ENCODE measurements at regions not wholly inside any gene's neighbourhood (a gene's known extent, or its start where the extent isn't known, plus 50 kb on each side); places are given as distances from the start of the nearest gene placed in this dataset.
"Not testable (repeated sequence)": the region's sequence is repeated elsewhere in the genome, so short reads cannot be mapped to it uniquely, and the experiment has no call there.

- Mint-ChIP-seq H3K36me3 (ENCODE audit: low read depth) (no peaks in the 10 kb centered on the region), H3K27me3 (no peaks in the 10 kb centered on the region), H3K9me3 (ENCODE audit: low read depth) (peaks cover 8% of the 10 kb centered on the region), H3K27ac (no peak overlapping the region), H3K4me3 (no peak overlapping the region), H3K4me1 (no peaks in the 10 kb centered on the region)
- intact Hi-C loops (cut with DNase I, micrococcal nuclease), result no loop called here
- POLR2A ChIA-PET, result no interaction called here
- ATAC-seq, result no peak
- DNase-seq, result no peak
- CTCF ChIA-PET, result no interaction called here
Measured at GRCh38 chr21:9758141-9758540, 763.2 kb upstream of the TPTE start.

- Mint-ChIP-seq H3K27ac (no peak overlapping the region), H3K4me1 (no peaks in the 10 kb centered on the region), H3K27me3 (no peaks in the 10 kb centered on the region), H3K4me3 (no peak overlapping the region), H3K36me3 (ENCODE audit: low read depth) (no peaks in the 10 kb centered on the region), H3K9me3 (ENCODE audit: low read depth) (peaks cover 8% of the 10 kb centered on the region)
- intact Hi-C loops (cut with DNase I, micrococcal nuclease), result no loop called here
- ATAC-seq, result no peak
- DNase-seq, result no peak
- POLR2A ChIA-PET, result no interaction called here
- CTCF ChIA-PET, result no interaction called here
Measured at GRCh38 chr21:9758888-9759287, 762.5 kb upstream of the TPTE start.

GRCh38 chr21:9759972-9760371 lies 761.4 kb upstream of the TPTE start:
- Mint-ChIP-seq H3K36me3 (ENCODE audit: low read depth) (no peaks in the 10 kb centered on the region), H3K9me3 (ENCODE audit: low read depth) (peaks cover 5% of the 10 kb centered on the region), H3K27me3 (no peaks in the 10 kb centered on the region), H3K4me3 (no peak overlapping the region), H3K4me1 (no peaks in the 10 kb centered on the region), H3K27ac (no peak overlapping the region)
- no peak for ATAC-seq
- intact Hi-C loops (cut with DNase I, micrococcal nuclease), result no loop called here
- no peak for DNase-seq
- CTCF ChIA-PET, result no interaction called here
- POLR2A ChIA-PET, result no interaction called here

GRCh38 chr21:9760398-9761074 lies 760.8 kb upstream of the TPTE start:
- DNase-seq (no peak), ATAC-seq (no peak)
- H3K4me1 Mint-ChIP-seq, result no peaks in the 10 kb centered on the region
- CTCF ChIA-PET, result no interaction called here
- intact Hi-C loops (cut with DNase I, micrococcal nuclease), result no loop called here
- no peaks in the 10 kb centered on the region for H3K27me3 Mint-ChIP-seq
- H3K27ac Mint-ChIP-seq, result no peak overlapping the region
- H3K9me3 Mint-ChIP-seq (ENCODE audit: low read depth), result peaks cover 5% of the 10 kb centered on the region
- POLR2A ChIA-PET, result no interaction called here
- no peak overlapping the region for H3K4me3 Mint-ChIP-seq
- H3K36me3 Mint-ChIP-seq (ENCODE audit: low read depth), result no peaks in the 10 kb centered on the region

- H3K27me3 Mint-ChIP-seq, result no peaks in the 10 kb centered on the region
- intact Hi-C loops (cut with DNase I, micrococcal nuclease), result no loop called here
- no peak overlapping the region for H3K4me3 Mint-ChIP-seq
- no peaks in the 10 kb centered on the region for H3K9me3 Mint-ChIP-seq (ENCODE audit: low read depth)
- H3K4me1 Mint-ChIP-seq, result no peaks in the 10 kb centered on the region
- DNase-seq (no peak), ATAC-seq (no peak)
- CTCF ChIA-PET, result no interaction called here
- H3K36me3 Mint-ChIP-seq (ENCODE audit: low read depth), result no peaks in the 10 kb centered on the region
- H3K27ac Mint-ChIP-seq, result no peak overlapping the region
- POLR2A ChIA-PET, result no interaction called here
Measured at GRCh38 chr21:9763306-9763705, 758.1 kb upstream of the TPTE start.

GRCh38 chr21:9763807-9764206 lies 757.6 kb upstream of the TPTE start:
- POLR2A ChIA-PET, result no interaction called here

GRCh38 chr21:9764294-9764693 lies 757.1 kb upstream of the TPTE start:
- H3K27me3 Mint-ChIP-seq; H3K4me1 Mint-ChIP-seq; ATAC-seq; POLR2A ChIA-PET; H3K9me3 Mint-ChIP-seq (ENCODE audit: low read depth); H3K36me3 Mint-ChIP-seq (ENCODE audit: low read depth); intact Hi-C loops (cut with DNase I, micrococcal nuclease); CTCF ChIA-PET; H3K4me3 Mint-ChIP-seq; DNase-seq; H3K27ac Mint-ChIP-seq: not testable (repeated sequence)

More at GRCh38 chr21:9763807-9764206, 757.6 kb upstream of the TPTE start:
- CTCF ChIA-PET, result no interaction called here
- DNase-seq (no peak), ATAC-seq (no peak)
- H3K4me1 Mint-ChIP-seq, result no peaks in the 10 kb centered on the region
- intact Hi-C loops (cut with DNase I, micrococcal nuclease), result no loop called here
- no peaks in the 10 kb centered on the region for H3K27me3 Mint-ChIP-seq
- no peaks in the 10 kb centered on the region for H3K9me3 Mint-ChIP-seq (ENCODE audit: low read depth)
- no peak overlapping the region for H3K4me3 Mint-ChIP-seq
- no peak overlapping the region for H3K27ac Mint-ChIP-seq
- H3K36me3 Mint-ChIP-seq (ENCODE audit: low read depth), result no peaks in the 10 kb centered on the region

GRCh38 chr21:9765538-9765937 lies 755.8 kb upstream of the TPTE start:
- H3K36me3 Mint-ChIP-seq (ENCODE audit: low read depth); DNase-seq; intact Hi-C loops (cut with DNase I, micrococcal nuclease); ATAC-seq; H3K4me1 Mint-ChIP-seq; H3K27ac Mint-ChIP-seq; H3K4me3 Mint-ChIP-seq; POLR2A ChIA-PET; H3K9me3 Mint-ChIP-seq (ENCODE audit: low read depth); CTCF ChIA-PET; H3K27me3 Mint-ChIP-seq: not testable (repeated sequence)

GRCh38 chr21:9766890-9767591 lies 754.3 kb upstream of the TPTE start:
- DNase-seq; H3K4me1 Mint-ChIP-seq; H3K27me3 Mint-ChIP-seq; H3K36me3 Mint-ChIP-seq (ENCODE audit: low read depth); ATAC-seq; H3K27ac Mint-ChIP-seq; H3K9me3 Mint-ChIP-seq (ENCODE audit: low read depth); intact Hi-C loops (cut with DNase I, micrococcal nuclease); CTCF ChIA-PET; POLR2A ChIA-PET; H3K4me3 Mint-ChIP-seq: not testable (repeated sequence)

- CTCF ChIA-PET, result no interaction called here
- Mint-ChIP-seq H3K27ac (no peak overlapping the region), H3K27me3 (no peaks in the 10 kb centered on the region), H3K9me3 (ENCODE audit: low read depth) (no peaks in the 10 kb centered on the region), H3K4me3 (no peak overlapping the region), H3K36me3 (ENCODE audit: low read depth) (no peaks in the 10 kb centered on the region), H3K4me1 (no peaks in the 10 kb centered on the region)
- POLR2A ChIA-PET, result no interaction called here
- DNase-seq, result no peak
- intact Hi-C loops (cut with DNase I, micrococcal nuclease), result no loop called here
- ATAC-seq, result no peak
Measured at GRCh38 chr21:9767592-9768375, 753.6 kb upstream of the TPTE start.

- POLR2A ChIA-PET; intact Hi-C loops (cut with DNase I, micrococcal nuclease); H3K4me3 Mint-ChIP-seq; H3K27me3 Mint-ChIP-seq; H3K9me3 Mint-ChIP-seq (ENCODE audit: low read depth); CTCF ChIA-PET; H3K4me1 Mint-ChIP-seq; H3K27ac Mint-ChIP-seq; DNase-seq; H3K36me3 Mint-ChIP-seq (ENCODE audit: low read depth); ATAC-seq: not testable (repeated sequence)
Measured at GRCh38 chr21:9768376-9769130, 752.8 kb upstream of the TPTE start.

- H3K4me1 Mint-ChIP-seq; H3K27ac Mint-ChIP-seq; intact Hi-C loops (cut with DNase I, micrococcal nuclease); H3K36me3 Mint-ChIP-seq (ENCODE audit: low read depth); H3K4me3 Mint-ChIP-seq; DNase-seq; CTCF ChIA-PET; ATAC-seq; H3K27me3 Mint-ChIP-seq; H3K9me3 Mint-ChIP-seq (ENCODE audit: low read depth); POLR2A ChIA-PET: not testable (repeated sequence)
Measured at GRCh38 chr21:9769131-9769498, 752.3 kb upstream of the TPTE start.

Measured in activated CD4-positive, alpha-beta T cell treated with anti-CD3 and anti-CD28 coated beads for 36 hours (primary cell).